ENCODE measurements at regions not wholly inside any gene's neighbourhood (a gene's known extent, or its start where the extent isn't known, plus 50 kb on each side); places are given as distances from the start of the nearest gene placed in this dataset.
"Not testable (repeated sequence)": the region's sequence is repeated elsewhere in the genome, so short reads cannot be mapped to it uniquely, and the experiment has no call there.

- no peak for DNase-seq (ENCODE audit: low spot score)
These were observed 160.2 kb downstream of the GJA1 start for GRCh38 chr6:121595646-121596045.

- DNase-seq (ENCODE audit: low spot score), result no peak
These were observed 161.0 kb downstream of the GJA1 start for GRCh38 chr6:121596441-121596840.

GRCh38 chr6:121597654-121598053 lies 162.2 kb downstream of the GJA1 start:
- DNase-seq (ENCODE audit: low spot score), result peak; percentile 63

- not testable (repeated sequence) for DNase-seq (ENCODE audit: low spot score)
These were observed 163.9 kb downstream of the GJA1 start for GRCh38 chr6:121599331-121599730.

- DNase-seq (ENCODE audit: low spot score), result no peak
These were observed 165.1 kb downstream of the GJA1 start for GRCh38 chr6:121600389-121601168.

GRCh38 chr6:121603486-121603885 lies 168.0 kb downstream of the GJA1 start:
- DNase-seq (ENCODE audit: low spot score), result no peak

- no peak for DNase-seq (ENCODE audit: low spot score)
These were observed 172.3 kb downstream of the GJA1 start for GRCh38 chr6:121607721-121608120.

- DNase-seq (ENCODE audit: low spot score), result no peak
These were observed 172.8 kb downstream of the GJA1 start for GRCh38 chr6:121608270-121608669.

GRCh38 chr6:121609281-121609680 lies 173.8 kb downstream of the GJA1 start:
- DNase-seq (ENCODE audit: low spot score), result no peak

GRCh38 chr6:121612927-121613326 lies 177.5 kb downstream of the GJA1 start:
- DNase-seq (ENCODE audit: low spot score), result no peak

- DNase-seq (ENCODE audit: low spot score), result no peak
These were observed 178.7 kb downstream of the GJA1 start for GRCh38 chr6:121614115-121614514.

- DNase-seq (ENCODE audit: low spot score), result no peak
These were observed 180.0 kb downstream of the GJA1 start for GRCh38 chr6:121615493-121615892.

- DNase-seq (ENCODE audit: low spot score), result no peak
These were observed 181.0 kb downstream of the GJA1 start for GRCh38 chr6:121616406-121616805.

- DNase-seq (ENCODE audit: low spot score), result no peak
These were observed 181.9 kb downstream of the GJA1 start for GRCh38 chr6:121617388-121617787.

GRCh38 chr6:121619013-121619412 lies 183.6 kb downstream of the GJA1 start:
- no peak for DNase-seq (ENCODE audit: low spot score)

GRCh38 chr6:121619987-121620740 lies 184.7 kb downstream of the GJA1 start:
- no peak for DNase-seq (ENCODE audit: low spot score)

- DNase-seq (ENCODE audit: low spot score), result peak; percentile 26
These were observed 192.3 kb downstream of the GJA1 start for GRCh38 chr6:121627761-121628160.

GRCh38 chr6:121630716-121631115 lies 195.3 kb downstream of the GJA1 start:
- DNase-seq (ENCODE audit: low spot score), result no peak

GRCh38 chr6:121631752-121632151 lies 196.3 kb downstream of the GJA1 start:
- not testable (repeated sequence) for DNase-seq (ENCODE audit: low spot score)

- no peak for DNase-seq (ENCODE audit: low spot score)
These were observed 197.9 kb downstream of the GJA1 start for GRCh38 chr6:121633309-121633708.

GRCh38 chr6:121634586-121634985 lies 199.1 kb downstream of the GJA1 start:
- not testable (repeated sequence) for DNase-seq (ENCODE audit: low spot score)

- no peak for DNase-seq (ENCODE audit: low spot score)
These were observed 199.9 kb downstream of the GJA1 start for GRCh38 chr6:121635355-121635754.

GRCh38 chr6:121636217-121636616 lies 200.8 kb downstream of the GJA1 start:
- not testable (repeated sequence) for DNase-seq (ENCODE audit: low spot score)

Measured in kidney tubule cell (primary cell).